ENCODE measurements at regions not wholly inside any gene's neighbourhood (a gene's known extent, or its start where the extent isn't known, plus 50 kb on each side); places are given as distances from the start of the nearest gene placed in this dataset.

DNA sequence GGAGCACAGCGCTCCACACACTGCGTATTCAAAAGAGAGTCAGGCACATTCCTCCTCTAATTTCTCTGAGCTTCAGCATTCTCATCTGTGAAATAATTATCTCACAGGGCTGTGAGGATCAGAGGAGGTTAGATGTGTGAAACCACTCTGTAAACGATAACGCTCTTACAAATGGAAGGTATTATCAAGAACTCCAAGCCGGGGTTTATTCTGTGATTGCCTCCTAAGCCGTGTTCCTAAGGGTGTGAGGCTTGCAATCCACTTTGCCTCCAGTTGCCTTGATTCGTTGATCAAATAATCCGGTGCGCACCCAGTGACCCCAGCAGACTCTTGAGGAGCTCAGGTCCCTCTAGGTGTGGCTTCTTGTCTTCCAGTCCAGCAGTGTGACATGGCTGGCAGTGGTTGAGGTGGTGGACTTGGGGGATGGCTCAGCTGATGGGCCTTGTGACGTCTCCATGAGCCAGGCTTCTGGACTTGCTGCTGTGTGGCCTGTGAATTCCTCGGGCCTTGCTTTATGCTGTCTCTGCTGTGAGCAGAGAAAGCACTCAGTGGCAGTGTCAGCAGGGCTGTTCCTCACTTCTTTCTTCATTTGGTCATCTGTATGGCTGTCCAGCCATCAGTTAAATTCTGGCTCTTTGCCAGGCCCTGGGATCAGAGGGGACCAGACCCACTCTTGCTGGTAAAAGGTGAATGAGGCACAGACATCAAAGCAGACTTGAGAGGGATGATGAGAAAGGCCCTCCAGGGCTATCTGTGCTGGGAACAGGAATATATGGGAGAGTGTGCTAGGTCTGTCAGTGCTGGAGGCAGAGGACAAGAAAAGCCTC is 71.0 kb downstream of the SLC25A47 start:
- H3K27ac Mint-ChIP-seq, result peak overlapping the region in 1 of 3 donors; percentile 47
- H3K27me3 ChIP-seq (ENCODE audit: control insufficient read depth, insufficient read depth, low read length), result no peaks in the 10 kb centered on the region
- no peak overlapping the region for H3K27ac ChIP-seq (ENCODE audit: insufficient read depth, low read length, poor library complexity, severe bottlenecking)
- no peaks in the 10 kb centered on the region for H3K4me1 ChIP-seq (ENCODE audit: control insufficient read depth, insufficient read depth, low read length, poor library complexity, severe bottlenecking)
- ATAC-seq (ENCODE audit: low read depth in 2 of 2) (no peak), DNase-seq (no peak)
- no peaks in the 10 kb centered on the region for H3K27me3 Mint-ChIP-seq
- no peaks in the 10 kb centered on the region for H3K9me3 ChIP-seq (ENCODE audit: control insufficient read depth in 2 of 2, low read length in 2 of 2)
- H3K9me3 Mint-ChIP-seq, result no peaks in the 10 kb centered on the region
- peaks cover 6 to 27% (median 19%) of the 10 kb centered on the region in 4 donors for H3K4me1 Mint-ChIP-seq
- H3K4me3 ChIP-seq (ENCODE audit: low read depth, low read length), result no peak overlapping the region
- H3K36me3 Mint-ChIP-seq, result peaks cover 32% of the 10 kb centered on the region
- H3K36me3 ChIP-seq (ENCODE audit: control insufficient read depth, insufficient read depth, low read length), result no peaks in the 10 kb centered on the region
- H3K4me3 Mint-ChIP-seq, result no peak overlapping the region

DNA sequence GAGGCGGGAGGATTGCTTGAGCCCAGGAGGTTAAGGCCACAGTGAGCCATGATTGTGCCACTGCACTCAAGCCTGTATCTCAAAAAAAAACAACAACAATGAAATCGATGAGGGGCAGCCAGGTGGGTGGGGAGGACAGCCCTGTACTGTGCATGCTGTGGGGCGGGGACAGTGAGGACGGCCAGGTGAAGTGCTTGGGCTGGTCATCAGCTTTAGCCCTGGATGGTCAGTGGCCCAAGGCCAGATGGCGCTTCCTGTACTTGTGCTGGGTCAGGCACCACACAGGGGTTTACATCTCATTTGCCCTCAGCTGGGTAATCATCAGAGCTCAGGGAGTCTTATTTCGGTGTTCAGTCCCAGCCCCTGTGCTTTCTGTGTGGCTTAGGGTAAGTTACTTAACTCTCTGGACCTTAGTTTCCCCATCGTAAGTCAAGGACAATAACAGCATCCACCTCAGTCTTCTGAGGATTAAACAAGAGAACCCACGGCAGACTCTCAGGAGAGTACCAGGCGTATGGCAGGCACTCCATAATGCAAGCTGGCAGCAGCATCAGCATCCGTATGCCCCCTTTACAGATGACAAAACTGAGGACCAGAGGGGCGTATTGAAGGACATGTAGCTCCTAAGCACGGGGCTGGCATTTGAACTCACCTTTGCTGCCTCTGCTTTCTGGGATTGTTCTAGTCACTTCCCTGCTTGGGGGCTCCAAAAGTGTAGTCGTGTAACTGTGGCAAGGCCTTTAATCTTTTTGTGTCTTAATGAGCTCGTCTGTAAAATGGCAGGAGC is 71.9 kb downstream of the SLC25A47 start:
- Histone ChIP-seq H3K4me3 (ENCODE audit: low read depth, low read length) (no peak overlapping the region), H3K36me3 (ENCODE audit: control insufficient read depth, insufficient read depth, low read length) (no peaks in the 10 kb centered on the region), H3K9me3 (ENCODE audit: control insufficient read depth in 2 of 2, low read length in 2 of 2) (no peaks in the 10 kb centered on the region), H3K27me3 (ENCODE audit: control insufficient read depth, insufficient read depth, low read length) (no peaks in the 10 kb centered on the region), H3K27ac (ENCODE audit: insufficient read depth, low read length, poor library complexity, severe bottlenecking) (no peak overlapping the region), H3K4me1 (ENCODE audit: control insufficient read depth, insufficient read depth, low read length, poor library complexity, severe bottlenecking) (no peaks in the 10 kb centered on the region)
- no peak for DNase-seq
- Mint-ChIP-seq H3K9me3 (no peaks in the 10 kb centered on the region), H3K4me1 (peaks cover under 1 to 26% (median 16%) of the 10 kb centered on the region in 4 donors), H3K27me3 (no peaks in the 10 kb centered on the region), H3K36me3 (peaks cover 32% of the 10 kb centered on the region), H3K27ac (peak overlapping the region in 1 of 3 donors; percentile 47), H3K4me3 (no peak overlapping the region)
- no peak for ATAC-seq (ENCODE audit: low read depth in 2 of 2)

- Histone ChIP-seq H3K36me3 (ENCODE audit: control insufficient read depth, insufficient read depth, low read length) (no peaks in the 10 kb centered on the region), H3K9me3 (ENCODE audit: control insufficient read depth in 2 of 2, low read length in 2 of 2) (no peaks in the 10 kb centered on the region), H3K4me3 (ENCODE audit: low read depth, low read length) (no peak overlapping the region), H3K27me3 (ENCODE audit: control insufficient read depth, insufficient read depth, low read length) (no peaks in the 10 kb centered on the region), H3K4me1 (ENCODE audit: control insufficient read depth, insufficient read depth, low read length, poor library complexity, severe bottlenecking) (no peaks in the 10 kb centered on the region), H3K27ac (ENCODE audit: insufficient read depth, low read length, poor library complexity, severe bottlenecking) (no peak overlapping the region)
- Mint-ChIP-seq H3K27ac (no peak overlapping the region), H3K27me3 (no peaks in the 10 kb centered on the region), H3K9me3 (no peaks in the 10 kb centered on the region), H3K4me3 (no peak overlapping the region), H3K36me3 (peaks cover 21% of the 10 kb centered on the region), H3K4me1 (peaks cover 0 to 21% (median 10%) of the 10 kb centered on the region in 4 donors)
- no peak for ATAC-seq (ENCODE audit: low read depth in 2 of 2)
- DNase-seq, result no peak
These were observed 73.2 kb downstream of the SLC25A47 start for GRCh38 chr14:100396266-100396795.

DNA sequence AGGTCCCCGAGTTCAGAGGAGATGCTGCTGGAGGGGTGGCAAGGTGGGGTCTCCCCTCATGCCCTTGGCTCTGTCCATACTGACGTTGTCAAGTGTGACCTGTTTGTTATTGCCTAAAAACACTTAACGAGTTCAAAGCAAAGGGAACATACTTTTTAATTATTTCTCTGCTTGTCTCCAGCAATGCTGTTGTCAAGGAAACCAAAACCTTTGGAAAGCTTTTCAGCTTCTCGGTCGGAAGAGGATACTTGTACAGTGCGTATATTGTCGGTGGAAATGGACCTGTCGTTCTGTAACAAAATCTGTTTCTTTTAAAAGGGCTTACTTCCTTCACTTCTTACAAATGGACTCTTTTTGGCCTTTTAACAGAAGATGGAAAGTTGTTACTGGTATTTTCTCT is 73.9 kb downstream of the SLC25A47 start:
- no peaks in the 10 kb centered on the region for H3K36me3 ChIP-seq (ENCODE audit: control insufficient read depth, insufficient read depth, low read length)
- Mint-ChIP-seq H3K4me1 (peaks cover 0 to 20% (median 10%) of the 10 kb centered on the region in 4 donors), H3K27me3 (no peaks in the 10 kb centered on the region), H3K4me3 (no peak overlapping the region), H3K9me3 (no peaks in the 10 kb centered on the region), H3K27ac (peak overlapping the region in 1 of 3 donors; percentile 17), H3K36me3 (peaks cover 21% of the 10 kb centered on the region)
- no peaks in the 10 kb centered on the region for H3K9me3 ChIP-seq (ENCODE audit: control insufficient read depth in 2 of 2, low read length in 2 of 2)
- no peaks in the 10 kb centered on the region for H3K27me3 ChIP-seq (ENCODE audit: control insufficient read depth, insufficient read depth, low read length)
- no peak overlapping the region for H3K27ac ChIP-seq (ENCODE audit: insufficient read depth, low read length, poor library complexity, severe bottlenecking)
- DNase-seq (no peak), ATAC-seq (ENCODE audit: low read depth in 2 of 2) (no peak)
- H3K4me3 ChIP-seq (ENCODE audit: low read depth, low read length), result no peak overlapping the region
- H3K4me1 ChIP-seq (ENCODE audit: control insufficient read depth, insufficient read depth, low read length, poor library complexity, severe bottlenecking), result no peaks in the 10 kb centered on the region

- Mint-ChIP-seq H3K27me3 (no peaks in the 10 kb centered on the region), H3K27ac (no peak overlapping the region), H3K9me3 (no peaks in the 10 kb centered on the region), H3K4me1 (peaks cover 0 to 16% (median 13%) of the 10 kb centered on the region in 4 donors), H3K4me3 (no peak overlapping the region), H3K36me3 (peaks cover 27% of the 10 kb centered on the region)
- Histone ChIP-seq H3K4me3 (ENCODE audit: low read depth, low read length) (no peak overlapping the region), H3K4me1 (ENCODE audit: control insufficient read depth, insufficient read depth, low read length, poor library complexity, severe bottlenecking) (no peaks in the 10 kb centered on the region), H3K9me3 (ENCODE audit: control insufficient read depth in 2 of 2, low read length in 2 of 2) (no peaks in the 10 kb centered on the region), H3K27me3 (ENCODE audit: control insufficient read depth, insufficient read depth, low read length) (no peaks in the 10 kb centered on the region), H3K36me3 (ENCODE audit: control insufficient read depth, insufficient read depth, low read length) (no peaks in the 10 kb centered on the region), H3K27ac (ENCODE audit: insufficient read depth, low read length, poor library complexity, severe bottlenecking) (no peak overlapping the region)
- ATAC-seq (ENCODE audit: low read depth in 2 of 2), result no peak
- DNase-seq, result no peak
These were observed 74.9 kb downstream of the SLC25A47 start for GRCh38 chr14:100398044-100398443.

DNA sequence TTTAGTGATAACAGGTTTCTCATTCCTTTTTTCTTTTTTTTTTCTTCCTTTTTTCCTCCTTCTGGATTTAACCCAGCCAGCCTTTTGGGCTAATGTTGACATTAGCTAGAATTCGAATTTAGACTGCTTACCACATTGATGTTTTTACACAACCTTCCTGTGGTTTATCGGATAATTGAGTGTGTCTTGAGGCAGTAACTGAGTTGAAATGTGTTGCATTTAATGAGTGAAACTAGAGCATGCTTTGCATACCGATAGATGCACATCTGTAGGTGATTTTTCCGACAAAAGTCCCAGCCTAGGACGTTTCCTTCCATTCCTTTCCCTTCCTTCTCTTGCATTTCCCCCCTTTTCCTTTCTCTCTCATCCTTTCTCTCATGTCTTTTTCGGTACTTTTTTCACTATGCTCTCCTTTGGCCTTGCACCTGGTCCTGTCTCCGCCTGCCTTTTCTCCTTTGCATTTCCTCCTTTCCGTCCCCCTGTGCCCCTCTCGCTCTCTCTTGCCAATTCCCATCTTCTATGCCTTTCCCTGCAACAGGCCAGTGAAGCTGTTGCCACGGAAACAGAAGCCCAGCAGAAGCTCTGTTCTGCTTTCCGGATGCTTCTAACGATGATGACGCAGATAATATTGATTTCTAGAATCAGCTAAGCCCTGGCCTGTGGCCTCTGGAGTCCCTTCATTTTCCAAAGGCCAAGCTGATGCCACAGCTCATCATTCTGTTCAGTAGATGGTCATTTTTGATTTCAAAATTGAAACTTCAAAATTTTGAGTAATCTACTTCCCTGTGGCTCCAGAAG is 76.1 kb downstream of the SLC25A47 start:
- H3K9me3 Mint-ChIP-seq, result no peaks in the 10 kb centered on the region
- no peak overlapping the region for H3K4me3 Mint-ChIP-seq

DNA sequence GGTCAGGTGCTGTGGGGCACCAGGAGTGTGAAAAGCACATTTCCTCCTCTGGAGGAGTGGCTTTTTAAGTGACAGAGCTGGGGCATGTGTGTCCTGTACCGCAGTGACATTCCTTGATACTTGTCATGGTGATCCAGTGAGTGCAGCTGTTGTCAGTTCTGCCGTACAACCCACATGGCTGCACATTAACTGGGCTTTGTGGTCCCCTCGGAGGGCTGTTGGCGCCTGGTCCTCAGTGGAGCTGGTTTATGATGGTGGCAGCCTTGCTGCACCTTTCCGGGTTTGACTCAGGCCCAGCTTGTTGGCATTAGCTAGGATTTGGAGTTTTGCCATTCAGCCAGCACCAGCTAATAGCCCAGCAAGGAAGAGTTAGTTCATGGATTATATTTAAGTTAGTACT is 77.0 kb downstream of the SLC25A47 start:
- Mint-ChIP-seq H3K9me3 (no peaks in the 10 kb centered on the region), H3K27ac (no peak overlapping the region), H3K27me3 (no peaks in the 10 kb centered on the region), H3K4me1 (peaks cover 0 to 23% (median 16%) of the 10 kb centered on the region in 4 donors), H3K36me3 (peaks cover 16% of the 10 kb centered on the region), H3K4me3 (no peak overlapping the region)
- ATAC-seq (ENCODE audit: low read depth in 2 of 2) (no peak), DNase-seq (no peak)
- no peaks in the 10 kb centered on the region for H3K27me3 ChIP-seq (ENCODE audit: control insufficient read depth, insufficient read depth, low read length)
- no peak overlapping the region for H3K27ac ChIP-seq (ENCODE audit: insufficient read depth, low read length, poor library complexity, severe bottlenecking)
- no peak overlapping the region for H3K4me3 ChIP-seq (ENCODE audit: low read depth, low read length)
- H3K4me1 ChIP-seq (ENCODE audit: control insufficient read depth, insufficient read depth, low read length, poor library complexity, severe bottlenecking), result no peaks in the 10 kb centered on the region
- no peaks in the 10 kb centered on the region for H3K36me3 ChIP-seq (ENCODE audit: control insufficient read depth, insufficient read depth, low read length)
- no peaks in the 10 kb centered on the region for H3K9me3 ChIP-seq (ENCODE audit: control insufficient read depth in 2 of 2, low read length in 2 of 2)

More for the DNA sequence above, 76.1 kb downstream of the SLC25A47 start:
- no peak for DNase-seq
- Histone ChIP-seq H3K4me1 (ENCODE audit: control insufficient read depth, insufficient read depth, low read length, poor library complexity, severe bottlenecking) (no peaks in the 10 kb centered on the region), H3K27ac (ENCODE audit: insufficient read depth, low read length, poor library complexity, severe bottlenecking) (no peak overlapping the region), H3K9me3 (ENCODE audit: control insufficient read depth in 2 of 2, low read length in 2 of 2) (no peaks in the 10 kb centered on the region), H3K27me3 (ENCODE audit: control insufficient read depth, insufficient read depth, low read length) (no peaks in the 10 kb centered on the region), H3K4me3 (ENCODE audit: low read depth, low read length) (no peak overlapping the region), H3K36me3 (ENCODE audit: control insufficient read depth, insufficient read depth, low read length) (no peaks in the 10 kb centered on the region)
- peaks cover 23% of the 10 kb centered on the region for H3K36me3 Mint-ChIP-seq
- no peak for ATAC-seq (ENCODE audit: low read depth in 2 of 2)
- H3K27me3 Mint-ChIP-seq, result no peaks in the 10 kb centered on the region
- peaks cover 0 to 17% (median 10%) of the 10 kb centered on the region in 4 donors for H3K4me1 Mint-ChIP-seq
- no peak overlapping the region for H3K27ac Mint-ChIP-seq

All from CD4-positive, CD25-positive, alpha-beta regulatory T cell (primary cell).